HG03378 (cell line): ENCODE measurements at regions not wholly inside any gene's neighbourhood (a gene's known extent, or its start where the extent isn't known, plus 50 kb on each side); places are given as distances from the start of the nearest gene placed in this dataset.
"Not testable (repeated sequence)": the region's sequence is repeated elsewhere in the genome, so short reads cannot be mapped to it uniquely, and the experiment has no call there.

Experiments
- ATAC-seq: cut with Tn5 transposase; IDR thresholded peaks from one replicate; pipeline ENCODE4 v1.9.1; 2021; ENCODE audit warnings: mild to moderate bottlenecking, moderate library complexity; ENCODE audit not compliant: unreplicated experiment

- ATAC-seq = not testable (repeated sequence)
Measured at GRCh38 chr19:28545397-28545796, 667.6 kb downstream of the UQCRFS1 start.

GRCh38 chr19:28544451-28545261, 668.3 kb downstream of the UQCRFS1 start:
- ATAC-seq = no peak

GRCh38 chr19:28543244-28543776, 669.6 kb downstream of the UQCRFS1 start:
- no peak for ATAC-seq

GRCh38 chr19:28542394-28543243, 670.3 kb downstream of the UQCRFS1 start:
- no peak for ATAC-seq

- ATAC-seq = no peak
Measured at GRCh38 chr19:28541602-28542393, 671.2 kb downstream of the UQCRFS1 start.

GRCh38 chr19:28541029-28541428, 671.9 kb downstream of the UQCRFS1 start:
- no peak for ATAC-seq

- not testable (repeated sequence) for ATAC-seq
Measured at GRCh38 chr19:28540385-28540784, 672.6 kb downstream of the UQCRFS1 start.

GRCh38 chr19:28539759-28540158, 673.2 kb downstream of the UQCRFS1 start:
- no peak for ATAC-seq

GRCh38 chr19:28538579-28538978, 674.4 kb downstream of the UQCRFS1 start:
- ATAC-seq = not testable (repeated sequence)

- no peak for ATAC-seq
Measured at GRCh38 chr19:28537896-28538295, 675.1 kb downstream of the UQCRFS1 start.

GRCh38 chr19:28537079-28537478, 675.9 kb downstream of the UQCRFS1 start:
- no peak for ATAC-seq

- ATAC-seq = no peak
Measured at GRCh38 chr19:28535352-28535775, 677.6 kb downstream of the UQCRFS1 start.

- no peak for ATAC-seq
Measured at GRCh38 chr19:28534766-28535351, 678.1 kb downstream of the UQCRFS1 start.

GRCh38 chr19:28532765-28533341, 680.1 kb downstream of the UQCRFS1 start:
- no peak for ATAC-seq

- no peak for ATAC-seq
Measured at GRCh38 chr19:28531979-28532378, 681.0 kb downstream of the UQCRFS1 start.

- no peak for ATAC-seq
Measured at GRCh38 chr19:28530406-28531035, 682.4 kb downstream of the UQCRFS1 start.

GRCh38 chr19:28526038-28526437, 686.9 kb downstream of the UQCRFS1 start:
- ATAC-seq = no peak

GRCh38 chr19:28523619-28524018, 689.3 kb downstream of the UQCRFS1 start:
- ATAC-seq = no peak

GRCh38 chr19:28522545-28522922, 690.4 kb downstream of the UQCRFS1 start:
- ATAC-seq = no peak
